Neuronal stem cell (in vitro differentiated cells): ENCODE measurements at regions not wholly inside any gene's neighbourhood (a gene's known extent, or its start where the extent isn't known, plus 50 kb on each side); places are given as distances from the start of the nearest gene placed in this dataset.

ENCODE experiments used
- DNase-seq: peaks from one replicate; pipeline ENCODE4 v3.0.0-alpha.2; 2013; ENCODE audit warnings: low spot score
- H2AFZ ChIP-seq: one replicate; pipeline ENCODE4 v1.6.1; 2013; ENCODE audit warnings: mild to moderate bottlenecking, low read length, inconsistent platforms
- H2AK5ac ChIP-seq: 2 replicates; pipeline ENCODE4 v1.6.1; 2013; ENCODE audit warnings: low read depth, mild to moderate bottlenecking, inconsistent platforms, low read length, moderate library complexity, mixed read lengths
- H2BK120ac ChIP-seq: 2 replicates; pipeline ENCODE4 v1.6.1; 2013; ENCODE audit warnings: low read depth, mild to moderate bottlenecking, inconsistent platforms, low read length, moderate library complexity, mixed read lengths
- H2BK12ac ChIP-seq: one replicate; pipeline ENCODE4 v1.6.1; 2013; ENCODE audit warnings: low read length, inconsistent platforms
- H2BK15ac ChIP-seq: 2 replicates; pipeline ENCODE4 v1.6.1; 2013; ENCODE audit warnings: mild to moderate bottlenecking, low read length, inconsistent platforms, mixed read lengths
- H2BK5ac ChIP-seq: one replicate; pipeline ENCODE4 v1.6.1; 2013; ENCODE audit warnings: inconsistent platforms, mild to moderate bottlenecking, low read length, moderate library complexity
- H3K14ac ChIP-seq: one replicate; pipeline ENCODE4 v1.6.1; 2013; ENCODE audit warnings: low read length, inconsistent platforms
- H3K18ac ChIP-seq: 2 replicates; pipeline ENCODE4 v1.6.1; 2013; ENCODE audit warnings: low read length, inconsistent platforms
- H3K23ac ChIP-seq: 2 replicates; pipeline ENCODE4 v1.6.1; 2013; ENCODE audit warnings: low read depth, mild to moderate bottlenecking, mixed read lengths, low read length, inconsistent platforms; ENCODE audit not compliant: poor library complexity
- H3K27ac ChIP-seq: replicated peaks from 3 replicates; pipeline ENCODE4 v1.5.1; 2013; ENCODE audit warnings: low read length, inconsistent platforms
- H3K27me3 ChIP-seq, 3 experiments: 2 replicates each; pipeline ENCODE4 v1.6.1; 2013; ENCODE audit warnings: low read length in 3 of 3, mild to moderate bottlenecking in 2 of 3, inconsistent platforms in 1 of 3, low read depth in 1 of 3, mixed read lengths in 1 of 3, moderate library complexity in 1 of 3; ENCODE audit not compliant: control insufficient read depth in 3 of 3, insufficient read depth in 3 of 3
- H3K36me3 ChIP-seq, 2 donors: replicated peaks in 1 of 2; 2 replicates each; pipeline ENCODE4 v1.6.1; 2013; ENCODE audit warnings: low read length in 2 of 2; ENCODE audit not compliant: control insufficient read depth in 2 of 2, insufficient read depth in 2 of 2
- H3K4ac ChIP-seq: 2 replicates; pipeline ENCODE4 v1.6.1; 2013; ENCODE audit warnings: inconsistent platforms, mild to moderate bottlenecking, low read length, moderate library complexity
- H3K4me1 ChIP-seq, 2 donors: 1 replicate in 1 of 2; 2 replicates in 1 of 2; pipeline ENCODE4 v1.6.1; 2013; ENCODE audit warnings: low read length in 2 of 2, low read depth in 1 of 2; ENCODE audit not compliant: control insufficient read depth in 2 of 2, insufficient read depth in 1 of 2
- H3K4me2 ChIP-seq: one replicate; pipeline ENCODE4 v1.6.1; 2013; ENCODE audit warnings: mild to moderate bottlenecking, low read length, inconsistent platforms; ENCODE audit not compliant: insufficient read depth, poor library complexity, severe bottlenecking
- H3K4me3 ChIP-seq, 2 donors: 2 replicates each; pipeline ENCODE4 v1.5.1; 2013; ENCODE audit warnings: low read length in 2 of 2, mild to moderate bottlenecking in 2 of 2, inconsistent platforms in 1 of 2, moderate library complexity in 1 of 2
- H3K79me1 ChIP-seq: one replicate; pipeline ENCODE4 v1.6.1; 2013; ENCODE audit warnings: low read depth, mild to moderate bottlenecking, inconsistent platforms, low read length, moderate library complexity
- H3K9ac ChIP-seq: one replicate; pipeline ENCODE4 v1.6.1; 2013; ENCODE audit warnings: mild to moderate bottlenecking, low read depth, low read length, inconsistent platforms; ENCODE audit not compliant: poor library complexity
- H3K9me3 ChIP-seq, 2 donors: replicated peaks in 1 of 2; 2 replicates each; pipeline versions ENCODE3 to v1.6.1; 2013; ENCODE audit warnings: low read length in 2 of 2, mild to moderate bottlenecking in 2 of 2, inconsistent platforms in 1 of 2, low read depth in 1 of 2, mixed read lengths in 1 of 2, moderate library complexity in 1 of 2; ENCODE audit not compliant: control insufficient read depth in 2 of 2, insufficient read depth in 1 of 2
- H4K8ac ChIP-seq: one replicate; pipeline ENCODE4 v1.6.1; 2013; ENCODE audit warnings: low read depth, mild to moderate bottlenecking, inconsistent platforms, low read length, moderate library complexity
- H4K91ac ChIP-seq: one replicate; pipeline ENCODE4 v1.6.1; 2013; ENCODE audit warnings: low read length, low read depth, mild to moderate bottlenecking, inconsistent platforms; ENCODE audit not compliant: poor library complexity
- WGBS, 2 donors: extraction: QIAGEN DNeasy Blood & Tissue Kit; methylation state at CpG; one replicate each; pipeline ENCODE4 v1.1.7; 2013; ENCODE audit warnings: missing lambda C conversion rate in 2 of 2, mixed read lengths in 1 of 2; ENCODE audit not compliant: insufficient read length in 2 of 2, insufficient replicate concordance in 1 of 2; ENCODE audit errors: extremely low coverage in 2 of 2; 5-methylcytosine and 5-hydroxymethylcytosine counted together

GRCh38 chr3:8103954-8104353, 397.7 kb upstream of the LMCD1 start:
- H2AFZ ChIP-seq, result no peak overlapping the region
- H2BK15ac ChIP-seq, result no peak overlapping the region
- H3K79me1 ChIP-seq, result no peaks in the 10 kb centered on the region
- H2AK5ac ChIP-seq, result no peak overlapping the region
- no peaks in the 10 kb centered on the region for H3K36me3 ChIP-seq
- no CpG with 5 or more reads among the region's 3 CpGs for WGBS, 2 donors
- no peak for DNase-seq
- H2BK12ac ChIP-seq, result no peak overlapping the region
- no peak overlapping the region for H4K8ac ChIP-seq
- no peak overlapping the region for H3K18ac ChIP-seq
- no peak overlapping the region for H3K27ac ChIP-seq
- H4K91ac ChIP-seq, result no peak overlapping the region
- no peak overlapping the region for H3K4ac ChIP-seq
- H3K27me3 ChIP-seq, result no peaks in the 10 kb centered on the region
- H3K9ac ChIP-seq, result no peak overlapping the region
- H2BK120ac ChIP-seq, result no peak overlapping the region
- H3K4me2 ChIP-seq, result no peak overlapping the region
- H2BK5ac ChIP-seq, result no peak overlapping the region
- H3K9me3 ChIP-seq, result no peaks in the 10 kb centered on the region
- no peak overlapping the region for H3K4me3 ChIP-seq
- H3K14ac ChIP-seq, result no peak overlapping the region
- no peak overlapping the region for H3K23ac ChIP-seq
- H3K4me1 ChIP-seq, result peaks cover 0 to 4% of the 10 kb centered on the region in 2 donors

- H3K4ac ChIP-seq, result no peak overlapping the region
- H2BK5ac ChIP-seq, result no peak overlapping the region
- H3K27ac ChIP-seq, result no peak overlapping the region
- H3K23ac ChIP-seq, result no peak overlapping the region
- no peak overlapping the region for H2AFZ ChIP-seq
- no peaks in the 10 kb centered on the region for H3K9me3 ChIP-seq
- H2BK12ac ChIP-seq, result no peak overlapping the region
- H3K4me1 ChIP-seq, result no peaks in the 10 kb centered on the region
- H2BK120ac ChIP-seq, result no peak overlapping the region
- H3K9ac ChIP-seq, result no peak overlapping the region
- H3K4me3 ChIP-seq, result no peak overlapping the region
- H2AK5ac ChIP-seq, result no peak overlapping the region
- H3K18ac ChIP-seq, result no peak overlapping the region
- no peaks in the 10 kb centered on the region for H3K36me3 ChIP-seq
- no peak for DNase-seq
- H4K91ac ChIP-seq, result no peak overlapping the region
- H3K27me3 ChIP-seq, result no peaks in the 10 kb centered on the region
- no CpG with 5 or more reads among the region's 2 CpGs for WGBS, 2 donors
- no peak overlapping the region for H3K4me2 ChIP-seq
- H3K14ac ChIP-seq, result no peak overlapping the region
- no peaks in the 10 kb centered on the region for H3K79me1 ChIP-seq
- no peak overlapping the region for H4K8ac ChIP-seq
- H2BK15ac ChIP-seq, result no peak overlapping the region
Measured at GRCh38 chr3:8106921-8107320, 394.7 kb upstream of the LMCD1 start.

- Histone ChIP-seq H3K36me3 (no peaks in the 10 kb centered on the region), H3K23ac (no peak overlapping the region), H2BK5ac (no peak overlapping the region), H3K4me2 (no peak overlapping the region), H2BK120ac (no peak overlapping the region), H2BK15ac (no peak overlapping the region), H3K4me3 (no peak overlapping the region), H3K14ac (no peak overlapping the region), H4K8ac (no peak overlapping the region), H2BK12ac (no peak overlapping the region), H3K27me3 (no peaks in the 10 kb centered on the region), H3K9me3 (no peaks in the 10 kb centered on the region), H4K91ac (no peak overlapping the region), H2AK5ac (no peak overlapping the region), H3K27ac (no peak overlapping the region), H3K9ac (no peak overlapping the region), H2AFZ (peak overlapping the region; percentile 63), H3K4ac (no peak overlapping the region), H3K18ac (no peak overlapping the region), H3K79me1 (no peaks in the 10 kb centered on the region), H3K4me1 (no peaks in the 10 kb centered on the region)
- peak; percentile 58 for DNase-seq
- no CpG with 5 or more reads among the region's 14 CpGs for WGBS, 2 donors
Measured at GRCh38 chr3:8110966-8111798, 390.4 kb upstream of the LMCD1 start.

DNA sequence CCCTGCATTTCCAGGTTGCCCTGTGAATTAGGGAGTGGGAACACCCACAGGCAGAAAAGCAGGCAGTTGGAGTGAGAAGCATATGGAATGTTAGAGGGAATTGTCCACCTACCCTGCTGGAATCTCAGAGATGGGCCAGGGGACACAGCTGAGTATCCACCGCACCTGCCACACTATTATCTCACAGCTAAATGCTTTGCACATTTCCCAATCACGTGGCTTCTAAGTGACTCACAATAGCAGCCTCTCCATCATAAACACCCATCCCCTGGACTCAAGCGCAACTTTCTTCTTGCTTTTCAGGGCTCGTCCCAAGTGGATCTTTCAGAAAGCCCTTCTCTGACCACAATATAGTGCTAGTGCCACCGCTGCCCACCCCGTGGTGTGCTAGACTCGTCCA, 389.0 kb upstream of the LMCD1 start:
- no peaks in the 10 kb centered on the region for H3K36me3 ChIP-seq
- DNase-seq, result no peak
- H3K9ac ChIP-seq, result no peak overlapping the region
- no peak overlapping the region for H3K18ac ChIP-seq
- H2BK12ac ChIP-seq, result no peak overlapping the region
- H3K4ac ChIP-seq, result no peak overlapping the region
- H3K4me3 ChIP-seq, result no peak overlapping the region
- no CpG with 5 or more reads among the region's 7 CpGs for WGBS, 2 donors
- no peak overlapping the region for H2AFZ ChIP-seq
- H4K8ac ChIP-seq, result no peak overlapping the region
- H3K79me1 ChIP-seq, result no peaks in the 10 kb centered on the region
- no peaks in the 10 kb centered on the region for H3K27me3 ChIP-seq
- H2BK120ac ChIP-seq, result no peak overlapping the region
- H3K4me2 ChIP-seq, result no peak overlapping the region
- no peak overlapping the region for H2BK15ac ChIP-seq
- H4K91ac ChIP-seq, result no peak overlapping the region
- H3K4me1 ChIP-seq, result no peaks in the 10 kb centered on the region
- no peaks in the 10 kb centered on the region for H3K9me3 ChIP-seq
- H3K14ac ChIP-seq, result no peak overlapping the region
- H2BK5ac ChIP-seq, result no peak overlapping the region
- H3K27ac ChIP-seq, result no peak overlapping the region
- H3K23ac ChIP-seq, result no peak overlapping the region
- no peak overlapping the region for H2AK5ac ChIP-seq
